WERI-Rb-1 (cell line): ENCODE measurements at regions not wholly inside any gene's neighbourhood (a gene's known extent, or its start where the extent isn't known, plus 50 kb on each side); places are given as distances from the start of the nearest gene placed in this dataset.

Experiments used
- DNase-seq: peaks from one replicate; pipeline ENCODE4 v3.0.0-alpha.2; 2020
- H3K27ac ChIP-seq: fragments of 250-450 bp; sonication (Bioruptor Pico); 2 replicates; pipeline ENCODE4 v1.5.1; 2020; ENCODE audit warnings: mild to moderate bottlenecking, moderate library complexity
- H3K27me3 ChIP-seq: fragments of 250-450 bp; sonication (Bioruptor Pico); 2 replicates; pipeline ENCODE4 v1.5.1; 2021; ENCODE audit warnings: mild to moderate bottlenecking, low read depth, moderate library complexity; ENCODE audit not compliant: insufficient read depth, severe bottlenecking
- H3K36me3 ChIP-seq: fragments of 250-450 bp; sonication (Bioruptor Pico); 2 replicates; pipeline ENCODE4 v1.5.1; 2020; ENCODE audit warnings: mild to moderate bottlenecking, moderate library complexity
- H3K4me3 ChIP-seq: 2 replicates; pipeline ENCODE4 v1.5.1; 2011; ENCODE audit warnings: low read depth, mild to moderate bottlenecking, control low read depth, low read length
- H3K9me3 ChIP-seq: fragments of 250-450 bp; sonication (Bioruptor Pico); 2 replicates; pipeline ENCODE4 v1.5.1; 2021; ENCODE audit warnings: mild to moderate bottlenecking, moderate library complexity; ENCODE audit not compliant: severe bottlenecking
- TF ChIP-seq, protein P1 (sequence below): IDR thresholded peaks from 2 replicates; pipeline ENCODE4 v1.5.1; 2011; ENCODE audit warnings: low read depth, mild to moderate bottlenecking, control low read depth, inconsistent platforms, low read length

- TF ChIP-seq, protein P1, sequence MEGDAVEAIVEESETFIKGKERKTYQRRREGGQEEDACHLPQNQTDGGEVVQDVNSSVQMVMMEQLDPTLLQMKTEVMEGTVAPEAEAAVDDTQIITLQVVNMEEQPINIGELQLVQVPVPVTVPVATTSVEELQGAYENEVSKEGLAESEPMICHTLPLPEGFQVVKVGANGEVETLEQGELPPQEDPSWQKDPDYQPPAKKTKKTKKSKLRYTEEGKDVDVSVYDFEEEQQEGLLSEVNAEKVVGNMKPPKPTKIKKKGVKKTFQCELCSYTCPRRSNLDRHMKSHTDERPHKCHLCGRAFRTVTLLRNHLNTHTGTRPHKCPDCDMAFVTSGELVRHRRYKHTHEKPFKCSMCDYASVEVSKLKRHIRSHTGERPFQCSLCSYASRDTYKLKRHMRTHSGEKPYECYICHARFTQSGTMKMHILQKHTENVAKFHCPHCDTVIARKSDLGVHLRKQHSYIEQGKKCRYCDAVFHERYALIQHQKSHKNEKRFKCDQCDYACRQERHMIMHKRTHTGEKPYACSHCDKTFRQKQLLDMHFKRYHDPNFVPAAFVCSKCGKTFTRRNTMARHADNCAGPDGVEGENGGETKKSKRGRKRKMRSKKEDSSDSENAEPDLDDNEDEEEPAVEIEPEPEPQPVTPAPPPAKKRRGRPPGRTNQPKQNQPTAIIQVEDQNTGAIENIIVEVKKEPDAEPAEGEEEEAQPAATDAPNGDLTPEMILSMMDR = no peak
- Histone ChIP-seq H3K27me3 (peaks cover 91% of the 10 kb centered on the region), H3K9me3 (no peaks in the 10 kb centered on the region), H3K36me3 (no peaks in the 10 kb centered on the region), H3K27ac (no peak overlapping the region), H3K4me3 (no peak overlapping the region)
- DNase-seq = no peak
These were observed 78.8 kb downstream of the SOX2 start for GRCh38 chr3:181790561-181790960.

DNA sequence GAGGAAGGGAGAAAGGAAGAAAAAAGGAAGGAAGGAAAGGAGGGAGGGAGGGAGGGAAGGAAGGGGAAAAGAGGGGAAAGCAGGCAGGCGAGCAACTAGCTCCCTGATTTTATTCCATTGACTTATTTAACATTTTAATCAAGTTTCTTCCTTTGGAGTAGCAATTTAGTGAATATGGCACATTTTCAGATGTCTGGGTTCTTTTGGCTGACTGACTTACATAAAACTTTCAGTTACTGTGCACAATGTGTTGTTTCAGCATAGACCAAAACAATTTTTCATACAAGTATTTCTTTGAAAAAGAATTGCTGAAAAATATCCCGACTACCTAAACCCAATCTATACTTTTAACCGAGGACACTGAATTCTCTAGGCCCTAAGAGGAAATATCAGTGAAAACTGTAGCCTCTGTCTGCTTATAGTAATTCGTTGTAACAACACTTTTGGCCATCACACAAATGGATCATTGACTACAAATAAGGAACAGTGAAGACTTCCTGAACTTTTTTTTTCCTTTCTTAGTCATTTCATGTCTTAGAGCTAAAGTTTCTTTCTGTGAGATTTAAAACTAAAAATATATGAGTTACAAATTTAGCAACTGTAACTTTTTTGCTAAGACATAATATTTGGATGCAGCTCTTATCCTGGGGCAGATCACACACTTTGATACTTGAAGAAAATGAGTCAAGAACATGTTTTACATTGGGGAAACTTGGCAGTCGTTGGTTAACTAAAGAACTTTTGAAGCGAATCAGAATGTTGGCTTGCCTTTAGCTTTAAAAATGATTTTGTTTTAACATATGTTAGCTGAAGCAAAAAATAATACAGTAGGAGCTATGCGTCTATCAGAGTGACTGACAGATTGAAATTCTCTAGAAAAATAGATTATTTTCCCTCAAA is 79.6 kb downstream of the SOX2 start:
- H3K36me3 ChIP-seq = no peaks in the 10 kb centered on the region
- H3K9me3 ChIP-seq = no peaks in the 10 kb centered on the region
- no peak for DNase-seq
- H3K27me3 ChIP-seq = peaks cover 84% of the 10 kb centered on the region
- no peak overlapping the region for H3K27ac ChIP-seq
- H3K4me3 ChIP-seq = no peak overlapping the region
- TF ChIP-seq, protein P1 = no peak

GRCh38 chr3:181793006-181793405 is 81.3 kb downstream of the SOX2 start:
- TF ChIP-seq, protein P1 = no peak
- Histone ChIP-seq H3K27ac (no peak overlapping the region), H3K4me3 (no peak overlapping the region), H3K36me3 (no peaks in the 10 kb centered on the region), H3K9me3 (no peaks in the 10 kb centered on the region), H3K27me3 (peaks cover 80% of the 10 kb centered on the region)
- no peak for DNase-seq

- no peak for DNase-seq
- Histone ChIP-seq H3K4me3 (no peak overlapping the region), H3K27ac (no peak overlapping the region), H3K27me3 (peaks cover 76% of the 10 kb centered on the region), H3K9me3 (no peaks in the 10 kb centered on the region), H3K36me3 (no peaks in the 10 kb centered on the region)
- TF ChIP-seq, protein P1 = no peak
These were observed 82.5 kb downstream of the SOX2 start for GRCh38 chr3:181794011-181794790.

- Histone ChIP-seq H3K9me3 (no peaks in the 10 kb centered on the region), H3K36me3 (no peaks in the 10 kb centered on the region), H3K27me3 (peaks cover 70% of the 10 kb centered on the region), H3K27ac (no peak overlapping the region), H3K4me3 (no peak overlapping the region)
- TF ChIP-seq, protein P1 = no peak
- DNase-seq = no peak
These were observed 84.9 kb downstream of the SOX2 start for GRCh38 chr3:181796641-181797040.
